H1 (cell line): ENCODE measurements at regions not wholly inside any gene's neighbourhood (a gene's known extent, or its start where the extent isn't known, plus 50 kb on each side); places are given as distances from the start of the nearest gene placed in this dataset.

Source experiments
- CHD1 ChIP-seq: IDR thresholded peaks from 2 replicates; pipeline ENCODE4 v1.6.1; 2012; ENCODE audit warnings: low read depth, low read length, improper control_type of control experiment
- CTCF ChIP-seq, 3 experiments: IDR thresholded peaks; 1 replicate in 2 of 3; 2 replicates in 1 of 3; pipeline versions ENCODE4 v1.5.1 to v1.6.1; 2011; ENCODE audit warnings: low read length in 3 of 3, mild to moderate bottlenecking in 3 of 3, inconsistent platforms in 2 of 3, low read depth in 1 of 3, moderate library complexity in 1 of 3; ENCODE audit not compliant: insufficient read depth in 1 of 3; ENCODE audit errors: control extremely low read depth in 1 of 3
- EP300 ChIP-seq, 2 experiments: IDR thresholded peaks; 1 replicate in 1 of 2; 2 replicates in 1 of 2; pipeline ENCODE4 v1.6.1; 2011 to 2012; ENCODE audit warnings: low read depth in 2 of 2, low read length in 2 of 2, mild to moderate bottlenecking in 2 of 2, borderline replicate concordance in 1 of 2, inconsistent platforms in 1 of 2, moderate library complexity in 1 of 2
- EZH2 ChIP-seq: fragments of 200-600 bp; sonication (generic); IDR thresholded peaks from 2 replicates; pipeline ENCODE4 v1.7.1; 2012; ENCODE audit warnings: low read depth, mild to moderate bottlenecking, moderate library complexity, low read length, inconsistent platforms; ENCODE audit not compliant: severe bottlenecking
- GABPA ChIP-seq: IDR thresholded peaks from 2 replicates; pipeline ENCODE4 v1.6.1; 2011; ENCODE audit warnings: mild to moderate bottlenecking, low read length, moderate library complexity, borderline replicate concordance; ENCODE audit not compliant: insufficient read depth
- KDM1A ChIP-seq: fragments of 200-600, 300-600 bp; sonication (generic); IDR thresholded peaks from 2 replicates; pipeline ENCODE4 v1.7.1; 2016; ENCODE audit warnings: mild to moderate bottlenecking, low read length, borderline replicate concordance
- MAX ChIP-seq: IDR thresholded peaks from 2 replicates; pipeline ENCODE4 v1.6.1; 2012; ENCODE audit warnings: inconsistent platforms
- POLR2A ChIP-seq, 2 experiments: IDR thresholded peaks; 1 replicate in 1 of 2; 2 replicates in 1 of 2; pipeline ENCODE4 v1.6.1; 2011; ENCODE audit warnings: low read depth in 2 of 2, low read length in 2 of 2, mild to moderate bottlenecking in 2 of 2; ENCODE audit errors: control extremely low read depth in 1 of 2
- RFX5 ChIP-seq: IDR thresholded peaks from 2 replicates; pipeline ENCODE4 v1.6.1; 2011; ENCODE audit warnings: low read depth, low read length, improper control_type of control experiment, borderline replicate concordance
- SP1 ChIP-seq: IDR thresholded peaks from 2 replicates; pipeline ENCODE4 v1.6.1; 2011; ENCODE audit warnings: low read depth, low read length
- YY1 ChIP-seq: IDR thresholded peaks from 2 replicates; pipeline ENCODE4 v1.6.1; 2011; ENCODE audit warnings: low read depth, mild to moderate bottlenecking, low read length

GRCh38 chr1:72847651-72848050 lies 565.3 kb upstream of the NEGR1 start:
- TF ChIP-seq GABPA = no peak
- no peak for TF ChIP-seq CTCF (IDR thresholded peaks at IDR 0.05; ENCODE audit: control extremely low read depth in 1 of 3, insufficient read depth in 1 of 3, low read depth in 1 of 3, low read length in 3 of 3)
- no peak for TF ChIP-seq CHD1
- no peak for TF ChIP-seq POLR2A (IDR thresholded peaks at IDR 0.05; ENCODE audit: control extremely low read depth in 1 of 2, low read depth in 2 of 2, low read length in 2 of 2)
- no peak for TF ChIP-seq EP300 (IDR thresholded peaks at IDR 0.05; ENCODE audit: borderline replicate concordance in 1 of 2, low read depth in 2 of 2, low read length in 2 of 2)
- TF ChIP-seq SP1 = no peak
- no peak for TF ChIP-seq EZH2
- no peak for TF ChIP-seq MAX
- TF ChIP-seq KDM1A = no peak
- no peak for TF ChIP-seq RFX5
- TF ChIP-seq YY1 = no peak
